DMS79 (cell line): ENCODE measurements at regions not wholly inside any gene's neighbourhood (a gene's known extent, or its start where the extent isn't known, plus 50 kb on each side); places are given as distances from the start of the nearest gene placed in this dataset.
A peak's percentile ranks its signal among the peaks of the same experiment; 100 is the strongest.

Experiments
- DNase-seq: peaks from one replicate; lab custom pipeline; 2025; lab: John Stamatoyannopoulos, UW

GRCh38 chr19:29397748-29398147, 128.0 kb upstream of the VSTM2B start:
- DNase-seq: no peak

DNA sequence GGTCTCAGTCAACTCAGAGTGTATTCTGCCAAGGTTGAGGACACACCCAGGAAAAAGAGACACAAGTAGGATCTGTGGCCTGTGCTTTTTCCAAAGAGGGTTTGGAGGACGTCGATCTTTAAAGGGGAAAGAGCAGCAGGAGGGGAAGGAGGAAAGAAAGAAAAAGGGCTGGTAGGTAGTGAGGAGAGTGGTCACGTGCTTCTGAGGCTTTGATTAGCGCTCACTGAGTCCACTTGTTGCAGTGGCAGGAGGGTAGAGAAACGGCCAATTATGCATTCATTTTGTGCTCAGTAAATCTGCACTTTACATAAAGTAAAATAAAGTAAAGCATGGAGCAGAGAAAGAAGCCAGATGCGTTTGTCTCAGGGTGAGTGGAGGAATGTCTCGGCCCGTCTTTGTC, 126.0 kb upstream of the VSTM2B start:
- DNase-seq: no peak

GRCh38 chr19:29400917-29401711, 124.7 kb upstream of the VSTM2B start:
- no peak for DNase-seq

- DNase-seq: no peak
Measured at GRCh38 chr19:29401712-29402421, 123.9 kb upstream of the VSTM2B start.

- DNase-seq: no peak
Measured at GRCh38 chr19:29402563-29402962, 123.2 kb upstream of the VSTM2B start.

DNA sequence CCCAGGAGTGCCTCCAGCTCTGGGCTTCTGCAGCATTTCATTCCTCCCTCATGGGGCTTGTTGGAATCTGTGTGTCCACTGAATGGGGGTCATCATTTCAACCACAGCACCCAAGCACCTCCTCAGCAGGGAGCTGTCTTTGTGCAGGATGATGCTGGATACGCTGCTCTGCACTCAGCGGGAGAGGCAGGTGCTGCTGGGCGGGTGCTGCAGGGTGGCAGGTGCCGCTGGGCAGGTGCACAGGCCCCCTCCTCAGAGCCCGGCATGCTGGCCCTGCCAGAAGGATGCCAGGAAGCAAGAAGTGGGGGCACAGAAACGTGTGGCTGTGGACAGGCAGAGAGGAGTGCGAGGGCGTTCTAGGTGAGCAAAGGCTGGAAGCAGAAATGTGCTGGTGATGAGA, 121.8 kb upstream of the VSTM2B start:
- DNase-seq: peak; percentile 52

DNA sequence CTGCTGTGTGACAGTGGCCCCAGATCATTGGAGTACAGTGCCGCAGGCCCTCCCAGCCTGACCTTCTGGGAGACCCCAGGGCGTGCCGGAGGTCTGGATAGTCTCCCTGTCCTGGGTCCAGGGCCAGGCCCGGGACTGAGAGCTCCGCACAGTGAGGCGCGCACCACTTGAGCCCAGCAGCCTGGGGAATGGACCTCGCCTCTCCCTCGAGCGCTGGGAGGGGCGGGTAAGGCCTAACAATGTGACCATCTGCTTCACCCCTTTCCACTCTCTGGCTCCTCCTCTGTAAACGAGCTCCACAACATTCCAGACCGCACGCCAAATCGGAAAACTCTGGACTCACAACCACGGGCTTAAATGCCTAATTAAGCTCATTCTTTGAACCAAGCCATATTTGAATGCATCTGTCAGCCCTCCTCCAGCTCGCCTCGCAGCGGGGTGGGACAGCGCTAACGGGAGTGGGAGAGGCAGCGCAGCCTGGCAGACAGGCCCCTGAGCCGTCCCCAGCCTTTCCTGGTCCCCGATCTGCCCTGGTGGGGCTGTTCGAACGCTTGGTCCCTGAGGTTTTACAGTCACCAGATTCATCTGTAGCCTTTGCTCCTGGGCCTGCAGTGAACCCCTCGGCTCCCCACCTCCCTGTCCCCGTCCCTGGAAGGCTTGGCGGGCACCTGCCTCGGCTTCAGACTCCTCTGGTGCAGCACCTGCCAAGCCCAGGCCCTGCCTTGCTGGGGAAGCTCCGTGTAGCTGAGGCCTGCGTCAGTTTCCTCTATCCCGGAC, 120.7 kb upstream of the VSTM2B start:
- DNase-seq: peak; percentile 85

DNA sequence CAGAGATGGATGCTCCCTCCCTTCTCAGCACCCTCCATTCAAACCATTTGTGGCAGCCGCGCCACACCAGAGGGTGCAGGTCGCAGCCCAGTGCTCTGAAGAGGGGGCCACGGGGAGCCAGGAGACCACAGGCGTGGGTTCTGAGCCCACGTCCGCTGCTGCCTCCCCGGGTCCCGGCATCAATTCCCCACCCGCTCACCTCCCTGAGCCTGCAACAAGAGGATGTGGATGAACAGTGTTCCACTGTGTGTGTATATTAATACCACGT, 120.1 kb upstream of the VSTM2B start:
- no peak for DNase-seq

DNA sequence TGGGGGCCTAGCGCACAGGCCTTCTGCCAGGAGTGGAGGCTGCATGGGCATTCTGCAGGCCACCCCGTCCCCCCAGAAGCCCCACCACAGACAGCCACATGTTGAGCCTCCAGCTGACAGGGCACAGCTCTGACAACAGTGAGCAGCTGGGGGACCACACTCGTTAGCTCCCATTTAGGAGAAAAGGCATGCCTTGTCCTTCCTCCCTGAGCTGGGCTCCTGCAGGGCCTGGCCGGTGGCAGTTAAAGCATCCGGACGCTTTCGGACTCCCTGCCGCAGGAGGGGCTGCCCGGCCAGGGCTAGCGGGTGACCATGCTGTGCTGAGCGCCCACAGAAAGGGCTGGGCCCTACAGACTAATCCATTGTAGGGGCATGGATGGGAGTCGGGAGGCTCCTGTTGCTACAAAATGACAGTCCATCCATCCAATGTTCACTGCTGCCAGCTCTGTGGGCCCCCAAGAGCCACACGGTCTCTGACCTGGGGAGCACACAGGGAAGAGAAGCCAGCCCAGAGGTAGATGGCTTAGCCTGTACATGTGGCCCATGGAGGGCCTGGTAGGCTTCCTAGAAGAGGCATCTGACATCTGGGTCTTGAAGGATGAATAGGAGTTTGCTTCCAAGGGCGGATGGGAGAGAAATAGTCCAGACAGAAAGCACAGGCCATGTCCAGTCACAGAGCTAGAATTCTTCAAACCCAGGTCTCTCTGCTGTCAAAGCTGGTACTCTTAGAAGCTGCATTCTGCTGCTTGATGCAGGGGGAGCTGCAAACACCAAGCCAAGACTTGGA, 116.5 kb upstream of the VSTM2B start:
- no peak for DNase-seq

GRCh38 chr19:29410601-29411000, 115.2 kb upstream of the VSTM2B start:
- no peak for DNase-seq

- DNase-seq: no peak
Measured at GRCh38 chr19:29411113-29411581, 114.6 kb upstream of the VSTM2B start.

DNA sequence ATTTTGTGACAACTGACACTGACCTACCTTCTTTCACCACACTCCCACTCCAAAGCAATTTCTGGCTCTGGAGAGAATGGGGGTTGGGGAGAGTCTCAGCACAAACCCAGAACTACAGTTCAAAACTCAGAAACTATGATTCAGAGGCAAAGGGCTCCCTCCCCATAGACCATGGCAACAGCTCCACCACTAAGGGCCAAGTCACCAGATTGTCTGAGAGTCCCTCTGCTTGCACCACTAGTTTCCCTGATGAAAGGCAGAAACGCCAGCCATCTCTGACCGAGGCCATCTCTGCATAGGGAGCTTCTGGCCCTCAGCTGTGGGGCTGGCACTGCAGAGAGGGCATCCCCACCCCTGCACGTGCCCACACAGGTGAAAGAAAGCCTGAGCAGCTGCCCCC, 112.4 kb upstream of the VSTM2B start:
- no peak for DNase-seq

GRCh38 chr19:29415507-29415906, 110.3 kb upstream of the VSTM2B start:
- no peak for DNase-seq

- peak; percentile 87 for DNase-seq
Measured at GRCh38 chr19:29417048-29417447, 108.7 kb upstream of the VSTM2B start.

- no peak for DNase-seq
Measured at GRCh38 chr19:29418201-29418600, 107.6 kb upstream of the VSTM2B start.

- DNase-seq: no peak
Measured at GRCh38 chr19:29420065-29420464, 105.7 kb upstream of the VSTM2B start.

DNA sequence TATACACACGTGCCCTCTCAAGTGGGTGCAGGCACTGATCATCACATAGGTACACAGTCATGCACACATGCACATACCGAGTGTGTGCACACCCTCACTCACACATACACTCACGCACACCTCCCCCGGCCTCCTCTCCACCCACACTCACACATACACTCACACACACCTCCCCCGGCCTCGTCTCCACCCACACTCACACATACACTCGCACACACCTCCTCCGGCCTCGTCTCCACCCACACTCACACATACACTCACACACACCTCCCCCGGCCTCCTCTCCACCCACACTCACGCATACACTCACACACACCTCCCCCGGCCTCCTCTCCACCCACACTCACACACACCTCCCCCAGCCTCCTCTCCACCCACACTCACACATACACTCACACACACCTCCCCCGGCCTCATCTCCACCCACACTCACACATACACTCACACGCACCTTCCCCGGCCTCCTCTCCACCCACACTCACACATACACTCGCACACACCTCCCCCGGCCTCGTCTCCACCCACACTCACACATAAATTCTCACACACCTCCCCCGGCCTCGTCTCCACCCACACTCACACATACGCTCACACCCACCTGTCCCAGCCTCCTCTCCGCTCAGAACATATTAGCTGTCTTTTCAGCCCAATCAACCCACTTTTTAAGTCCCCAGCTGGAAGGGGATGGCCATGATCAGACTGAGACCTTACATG, 105.2 kb upstream of the VSTM2B start:
- no peak for DNase-seq

GRCh38 chr19:29421196-29421545, 104.6 kb upstream of the VSTM2B start:
- DNase-seq: no peak

DNA sequence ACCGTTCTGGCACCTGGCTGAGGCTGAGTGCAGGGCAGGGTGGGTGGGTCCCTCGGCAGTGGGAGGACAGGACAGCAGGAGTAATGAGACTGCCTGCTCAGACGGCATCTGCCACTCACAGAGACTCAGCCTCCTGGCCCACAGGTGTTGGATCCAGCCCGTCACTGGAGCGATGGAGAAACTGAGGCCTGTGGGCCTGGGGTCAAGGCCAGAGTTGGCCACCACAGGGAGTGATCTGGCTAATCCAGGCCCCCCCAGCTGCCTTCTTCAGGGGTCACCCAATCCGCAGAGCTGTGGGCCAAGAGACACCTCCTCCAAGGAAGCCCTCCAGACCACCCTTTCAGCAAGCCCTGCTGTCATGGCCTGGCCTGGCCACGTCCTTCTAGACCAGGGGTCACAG, 103.7 kb upstream of the VSTM2B start:
- DNase-seq: no peak

DNA sequence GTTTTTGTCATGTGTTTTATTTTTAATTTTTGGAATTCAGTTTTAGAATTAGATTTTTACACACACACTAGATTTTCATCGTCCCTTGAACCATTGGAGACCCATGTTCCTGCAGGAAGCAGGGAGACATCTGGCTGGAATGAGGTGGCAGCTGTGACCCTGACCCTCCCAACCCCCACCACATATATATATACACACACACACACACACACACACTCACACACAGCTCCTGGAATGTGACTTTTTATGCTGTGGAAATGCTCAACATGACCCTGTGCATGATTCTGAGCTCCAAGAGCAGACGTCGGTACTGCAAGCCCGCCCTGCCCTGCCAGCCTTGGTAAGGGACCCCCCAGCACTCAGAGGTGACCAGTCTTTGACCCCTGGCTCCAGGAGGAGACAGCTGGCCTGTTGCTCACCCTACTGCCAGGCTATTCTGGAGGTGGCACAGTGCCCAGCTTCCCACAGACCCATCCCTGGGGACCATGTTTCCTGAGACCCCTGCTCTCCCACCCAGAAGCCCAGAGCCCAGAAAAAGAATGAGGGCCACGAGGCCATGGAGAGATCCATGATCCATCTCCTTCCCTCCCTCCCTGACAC, 103.2 kb upstream of the VSTM2B start:
- DNase-seq: no peak

DNA sequence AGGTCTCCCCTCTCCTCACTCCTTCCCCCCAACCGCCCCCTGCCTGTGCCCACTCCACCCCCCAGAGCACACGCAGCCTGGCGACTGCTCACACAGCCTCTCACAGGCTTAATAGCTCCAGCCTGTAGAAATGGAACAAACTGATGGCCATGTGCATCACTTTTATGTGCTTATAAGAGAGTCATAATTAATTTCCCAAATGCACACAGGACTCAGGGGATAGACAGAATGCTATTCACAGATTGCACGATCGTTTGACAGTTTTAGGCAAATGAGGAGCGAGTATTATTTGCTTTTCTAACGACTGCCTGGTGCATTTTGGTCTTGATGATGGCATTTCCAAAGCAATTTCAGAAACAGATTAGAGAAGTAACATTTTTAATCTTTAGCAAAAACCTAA, 97.7 kb upstream of the VSTM2B start:
- DNase-seq: no peak
